GM12892 (cell line): ENCODE measurements at regions not wholly inside any gene's neighbourhood (a gene's known extent, or its start where the extent isn't known, plus 50 kb on each side); places are given as distances from the start of the nearest gene placed in this dataset.

ENCODE experiments used
- POLR2A ChIP-seq: IDR thresholded peaks from 2 replicates; pipeline ENCODE4 v1.6.1; 2011; ENCODE audit warnings: low read depth, low read length, control low read depth
- TAF1 ChIP-seq: IDR thresholded peaks from 2 replicates; pipeline ENCODE4 v1.6.1; 2011; ENCODE audit warnings: low read depth, mild to moderate bottlenecking, control low read depth, low read length, borderline replicate concordance

DNA sequence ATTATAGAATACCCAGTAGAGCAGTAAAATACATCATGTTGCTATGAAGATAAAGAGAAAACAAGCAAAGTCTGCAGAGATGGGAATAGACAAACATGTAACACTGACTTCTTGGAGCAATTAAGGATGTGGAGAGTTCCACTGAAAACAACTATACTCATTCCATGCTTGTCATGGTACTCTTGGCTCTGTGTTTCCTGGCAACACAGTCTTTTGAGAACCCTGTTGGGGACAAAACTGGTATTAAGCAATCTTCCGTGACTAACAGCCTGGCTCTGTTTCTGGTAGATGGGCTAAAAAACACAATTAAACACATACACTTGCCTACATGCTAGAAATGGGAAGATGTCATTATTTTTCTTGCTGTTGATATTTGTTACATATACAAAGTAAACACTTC lies 1212.3 kb upstream of the GBE1 start:
- no peak for TF ChIP-seq TAF1
- no peak for TF ChIP-seq POLR2A
